Skin epidermis (tissue), 12 donors: ENCODE measurements at regions not wholly inside any gene's neighbourhood (a gene's known extent, or its start where the extent isn't known, plus 50 kb on each side); places are given as distances from the start of the nearest gene placed in this dataset.
"Not testable (repeated sequence)": the region's sequence is repeated elsewhere in the genome, so short reads cannot be mapped to it uniquely, and the experiment has no call there.

ENCODE experiments used
- H3K27ac ChIP-seq, 21 experiments: fragments of 200-600 bp; sonication (generic) in 11 of 21; one replicate each; pipeline ENCODE4 v1.5.0; 2020; ENCODE audit warnings: mild to moderate bottlenecking in 3 of 21, inconsistent platforms in 2 of 21, moderate library complexity in 2 of 21
- H3K4me3 ChIP-seq, 7 experiments: fragments of 200-600 bp; sonication (generic) in 2 of 7; one replicate each; pipeline ENCODE4 v1.5.0; 2020; ENCODE audit warnings: inconsistent platforms in 2 of 7, mild to moderate bottlenecking in 2 of 7, moderate library complexity in 1 of 7

GRCh38 chr14:103228076-103228806 is 105.0 kb downstream of the TNFAIP2 start:
- no peak overlapping the region for H3K27ac ChIP-seq
- no peak overlapping the region for H3K4me3 ChIP-seq

DNA sequence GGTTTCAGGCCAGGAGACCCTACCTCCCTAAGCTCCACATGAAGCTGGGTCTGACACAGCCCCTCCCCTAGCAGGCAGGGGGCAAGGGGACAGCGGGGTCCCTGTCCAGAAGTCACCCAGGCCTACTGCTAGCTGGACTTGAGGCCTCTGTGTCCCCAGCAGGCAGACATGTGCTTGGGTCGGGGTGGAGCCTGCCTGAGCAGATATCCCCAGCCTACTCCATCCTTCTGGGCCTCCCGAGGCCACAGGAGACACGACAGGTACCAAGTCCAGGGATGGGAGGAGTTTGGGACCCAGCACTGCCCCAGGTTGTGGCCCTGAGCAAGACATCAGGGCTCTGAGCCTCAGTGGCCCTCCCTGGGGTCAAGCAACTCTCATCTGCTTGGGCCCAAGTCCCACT is 105.2 kb upstream of the EIF5 start:
- Histone ChIP-seq H3K27ac (no peak overlapping the region), H3K4me3 (no peak overlapping the region)

DNA sequence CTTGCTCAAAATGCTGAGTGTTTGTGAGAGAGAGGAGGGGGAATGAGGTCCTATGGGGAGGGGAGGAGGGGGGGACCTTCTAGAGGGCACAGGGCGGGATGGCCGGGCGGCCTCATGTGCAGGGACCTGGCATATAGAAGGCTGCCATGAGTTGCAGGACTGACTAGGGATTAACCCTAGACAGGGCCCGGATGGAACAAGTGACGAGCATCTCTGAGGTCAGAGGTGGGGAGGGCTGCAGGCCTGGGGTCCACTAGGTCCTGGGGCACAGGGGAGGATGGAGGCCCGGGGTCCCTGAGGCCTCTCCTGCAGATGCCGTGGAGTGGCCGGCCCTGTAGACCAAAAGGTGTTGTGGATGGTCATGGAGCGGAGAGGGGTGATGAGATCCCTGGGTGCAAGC is 104.0 kb upstream of the EIF5 start:
- no peak overlapping the region for H3K27ac ChIP-seq
- H3K4me3 ChIP-seq: no peak overlapping the region

DNA sequence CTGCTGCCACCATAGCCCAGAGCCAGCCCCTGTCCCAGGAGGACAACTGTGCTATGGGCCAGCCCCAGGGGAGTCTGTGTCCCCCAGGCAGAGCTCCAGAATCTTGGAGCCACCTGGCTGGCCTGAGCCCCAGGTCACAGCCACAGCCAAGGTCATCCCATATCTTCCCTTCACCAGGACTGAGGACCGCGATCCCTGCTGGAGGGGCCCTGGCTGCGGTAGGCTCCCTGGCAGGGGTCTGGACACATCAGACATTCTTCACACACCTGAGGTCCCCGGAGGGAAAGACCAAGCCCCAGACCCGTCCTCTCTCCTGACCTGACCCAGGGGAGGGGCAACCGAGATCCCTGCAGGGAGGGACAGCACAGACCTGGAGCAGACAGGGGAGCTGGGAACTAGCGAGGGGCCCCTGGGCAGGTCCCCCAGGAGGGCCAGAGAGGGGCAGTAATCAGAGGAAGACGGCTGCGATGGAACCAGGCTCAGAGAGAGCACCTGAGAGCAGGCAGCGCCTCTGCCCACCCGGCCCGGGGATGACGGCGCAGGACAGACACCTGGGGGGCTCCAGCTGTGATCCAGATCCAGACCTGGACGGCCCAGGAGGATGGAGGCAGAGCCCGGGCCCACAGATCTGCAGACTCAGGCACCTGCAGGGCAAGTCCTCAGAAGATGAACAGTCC is 103.2 kb upstream of the EIF5 start:
- no peak overlapping the region for H3K27ac ChIP-seq
- H3K4me3 ChIP-seq: no peak overlapping the region

- Histone ChIP-seq H3K27ac (no peak overlapping the region), H3K4me3 (no peak overlapping the region)
These were observed 102.5 kb upstream of the EIF5 start for GRCh38 chr14:103231376-103232019.

DNA sequence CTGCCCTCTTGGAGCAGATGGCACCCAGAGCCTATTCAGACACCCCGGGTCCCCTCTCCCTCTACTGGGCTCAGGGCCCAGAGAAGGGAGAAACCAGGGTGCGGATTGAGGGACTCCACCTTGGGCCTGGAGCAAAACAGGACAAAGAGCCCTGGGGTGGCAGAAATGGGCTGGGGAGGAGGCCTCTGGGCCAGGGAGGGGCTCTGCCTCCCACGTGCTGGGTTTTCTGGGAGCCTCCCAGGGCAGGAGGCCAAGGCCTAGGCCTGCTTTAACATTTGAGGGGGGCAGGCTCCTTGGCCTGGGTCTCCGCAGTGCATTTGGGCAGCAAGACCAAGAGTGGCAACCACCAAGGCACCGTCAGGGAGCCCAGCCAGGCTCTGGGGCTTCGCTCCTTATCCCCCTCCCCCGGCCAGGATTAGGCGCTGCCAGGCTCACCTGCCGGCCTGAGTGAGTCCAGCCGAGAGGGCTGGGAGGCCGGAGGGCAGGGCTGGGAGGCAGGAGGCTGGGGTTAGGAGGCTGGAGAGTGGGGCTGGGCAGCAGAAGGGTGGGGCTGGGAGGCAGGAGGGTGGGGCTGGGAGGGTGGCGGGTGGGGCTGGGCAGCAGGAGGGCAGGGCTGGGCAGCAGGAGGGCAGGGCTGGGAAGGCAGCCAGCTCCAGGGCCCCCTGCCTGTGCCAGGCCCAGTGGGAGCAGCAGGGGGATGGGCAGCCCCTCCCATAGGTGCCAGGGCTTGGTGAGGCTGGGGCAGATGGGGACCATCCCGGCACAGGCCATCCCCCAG is 101.8 kb upstream of the EIF5 start:
- peak overlapping the region in 1 of 21 experiments; percentile 40 for H3K27ac ChIP-seq
- no peak overlapping the region for H3K4me3 ChIP-seq

DNA sequence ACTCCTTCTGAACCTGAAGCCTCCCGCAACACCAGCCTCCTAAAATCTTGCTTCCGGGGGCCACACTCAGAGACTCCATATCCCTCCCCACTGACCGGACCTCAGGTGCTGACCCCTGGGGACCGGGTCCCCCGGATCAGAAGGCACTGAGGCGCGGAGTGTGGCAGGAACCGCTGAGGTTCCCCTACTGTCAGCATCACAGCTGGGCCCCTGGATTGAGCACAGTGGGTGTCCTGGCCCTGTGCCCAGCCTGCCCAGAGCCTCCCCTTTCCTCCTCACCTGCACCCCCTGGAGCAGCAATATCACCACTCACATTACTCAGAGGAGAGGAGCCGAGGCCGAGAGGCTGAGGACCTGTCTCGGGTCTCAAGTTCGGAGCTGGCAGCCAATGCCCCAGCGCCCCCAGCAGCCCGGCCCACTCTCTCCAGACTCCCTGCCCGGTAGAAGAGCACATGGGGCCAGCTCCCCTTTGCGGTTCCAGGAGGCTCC is 101.2 kb upstream of the EIF5 start:
- H3K4me3 ChIP-seq: no peak overlapping the region

DNA sequence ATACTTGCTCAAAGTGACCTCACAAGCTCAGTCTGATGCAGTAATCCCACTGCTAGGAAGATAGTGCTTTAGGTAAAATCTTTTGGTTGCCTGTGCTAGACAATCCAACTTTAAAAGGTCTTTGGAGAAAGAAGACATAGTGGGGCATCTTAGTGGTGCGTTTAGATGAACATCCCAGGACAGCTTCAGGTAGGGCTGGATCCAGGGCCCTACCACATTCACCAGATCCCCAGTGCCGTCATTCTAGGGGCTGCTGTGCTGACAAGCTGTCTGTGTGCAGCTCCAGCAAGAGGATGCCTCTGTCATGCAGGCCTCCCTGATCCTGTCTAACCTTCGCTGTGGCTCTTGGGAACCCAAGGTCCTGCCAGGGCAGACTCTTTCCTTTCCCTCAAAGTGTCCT is 100.7 kb upstream of the EIF5 start:
- Histone ChIP-seq H3K27ac (peak overlapping the region in 2 of 21 experiments; percentile 40 to 44), H3K4me3 (no peak overlapping the region)

More for the DNA sequence above, 101.2 kb upstream of the EIF5 start:
- H3K27ac ChIP-seq: peak overlapping the region in 2 of 21 experiments; percentile 40 to 44

DNA sequence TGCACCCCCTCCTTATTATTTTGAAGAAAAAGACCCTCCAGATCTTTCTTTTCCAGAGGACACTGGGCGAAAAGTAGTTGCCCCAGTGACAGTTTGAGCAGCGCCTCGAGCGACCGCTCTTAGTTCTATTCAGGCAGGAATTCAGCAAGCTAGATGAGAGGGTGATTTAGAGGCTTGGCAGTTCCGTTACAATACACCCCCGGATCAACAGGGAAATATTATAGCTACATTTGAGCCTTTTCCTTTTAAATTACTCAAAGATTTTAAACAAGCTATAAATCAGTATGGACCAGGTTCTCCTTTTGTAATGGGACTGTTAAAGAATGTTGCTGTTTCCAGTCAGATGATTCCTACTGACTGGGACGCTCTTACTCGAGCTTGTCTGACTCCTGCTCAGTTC is 99.2 kb upstream of the EIF5 start:
- not testable (repeated sequence) for H3K27ac ChIP-seq

DNA sequence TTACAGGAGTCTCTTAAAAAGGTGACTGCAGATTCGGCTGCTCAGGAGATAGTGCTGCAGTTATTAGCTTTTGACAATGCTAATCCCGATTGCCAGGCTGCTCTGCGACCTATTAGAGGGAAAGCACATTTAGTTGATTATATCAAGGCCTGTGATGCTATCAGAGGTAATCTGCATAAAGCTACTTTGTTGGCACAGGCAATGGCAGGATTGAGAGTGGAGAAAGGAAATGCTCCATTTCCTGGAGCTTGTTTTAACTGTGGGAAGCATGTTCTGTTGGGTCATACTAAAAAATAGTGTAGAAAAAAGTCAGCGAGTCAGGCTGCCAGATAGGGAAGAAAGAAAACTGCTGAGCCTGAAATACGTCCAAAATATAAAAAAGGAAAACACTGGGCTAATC is 98.5 kb upstream of the EIF5 start:
- H3K4me3 ChIP-seq: not testable (repeated sequence)
- peak overlapping the region in 1 of 21 experiments; percentile 17 for H3K27ac ChIP-seq

More for the DNA sequence above, 99.2 kb upstream of the EIF5 start:
- not testable (repeated sequence) for H3K4me3 ChIP-seq

DNA sequence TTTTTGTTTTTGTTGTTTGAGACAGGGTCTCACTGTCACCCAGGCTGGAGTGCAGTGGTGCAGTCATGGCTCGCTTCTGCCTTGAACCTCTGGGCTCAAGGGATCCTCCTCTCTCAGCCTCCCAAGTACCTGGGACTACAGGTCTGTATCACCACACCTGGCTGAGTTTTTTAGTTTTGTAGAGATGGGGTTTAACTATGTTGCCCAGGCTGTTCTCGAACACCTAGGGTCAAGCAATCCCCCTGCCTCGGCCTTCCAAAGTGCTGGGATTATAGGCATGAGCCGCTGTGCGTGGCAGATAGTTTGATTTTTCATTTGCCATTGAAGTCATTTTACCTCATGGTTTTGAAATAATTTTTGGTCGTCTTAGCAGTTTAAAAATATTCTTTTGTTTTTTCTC is 94.3 kb upstream of the EIF5 start:
- Histone ChIP-seq H3K4me3 (no peak overlapping the region), H3K27ac (no peak overlapping the region)

DNA sequence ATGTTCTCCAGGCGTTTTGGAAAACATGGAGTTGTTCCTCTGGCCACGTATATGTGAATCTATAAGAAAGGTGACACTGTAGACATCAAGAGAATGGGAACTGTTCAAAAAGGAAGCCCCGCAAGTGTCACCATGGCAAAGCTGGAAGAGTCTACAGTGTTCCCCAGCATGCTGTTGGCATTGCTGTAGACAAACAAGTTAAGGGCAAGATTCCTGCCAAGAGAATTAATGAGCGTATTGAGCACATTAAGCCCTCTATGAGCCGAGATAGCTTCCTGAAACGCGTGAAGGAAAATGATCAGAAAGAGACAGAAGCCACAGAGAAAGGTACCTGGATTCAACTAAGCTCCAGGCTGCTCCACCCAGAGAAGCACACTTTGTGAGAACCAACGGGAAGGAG is 92.5 kb upstream of the EIF5 start:
- no peak overlapping the region for H3K27ac ChIP-seq

GRCh38 chr14:103243764-103244737 is 90.0 kb upstream of the EIF5 start:
- Histone ChIP-seq H3K4me3 (no peak overlapping the region), H3K27ac (no peak overlapping the region)

More for the DNA sequence above, 92.5 kb upstream of the EIF5 start:
- no peak overlapping the region for H3K4me3 ChIP-seq

DNA sequence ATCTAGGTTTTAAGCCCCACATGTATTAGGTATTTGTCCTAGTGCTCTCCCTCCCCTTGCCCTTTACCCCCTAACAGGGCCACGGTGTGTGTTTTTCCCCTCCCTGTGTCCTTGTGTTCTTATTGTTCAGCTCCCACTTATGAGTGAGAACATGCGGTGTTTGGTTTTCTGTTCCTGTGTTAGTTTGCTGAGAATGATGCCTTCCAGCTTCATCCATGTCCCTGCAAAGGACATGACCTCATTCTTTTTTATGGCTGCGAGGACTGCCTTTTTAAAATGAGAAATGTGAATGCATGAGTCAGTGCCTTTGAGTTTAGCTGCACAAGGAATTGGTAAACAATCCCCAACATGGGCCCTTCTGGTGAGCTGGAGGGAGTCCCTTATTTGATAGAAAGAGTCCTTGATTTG is 88.4 kb upstream of the EIF5 start:
- H3K27ac ChIP-seq, H3K4me3 ChIP-seq: not testable (repeated sequence)

DNA sequence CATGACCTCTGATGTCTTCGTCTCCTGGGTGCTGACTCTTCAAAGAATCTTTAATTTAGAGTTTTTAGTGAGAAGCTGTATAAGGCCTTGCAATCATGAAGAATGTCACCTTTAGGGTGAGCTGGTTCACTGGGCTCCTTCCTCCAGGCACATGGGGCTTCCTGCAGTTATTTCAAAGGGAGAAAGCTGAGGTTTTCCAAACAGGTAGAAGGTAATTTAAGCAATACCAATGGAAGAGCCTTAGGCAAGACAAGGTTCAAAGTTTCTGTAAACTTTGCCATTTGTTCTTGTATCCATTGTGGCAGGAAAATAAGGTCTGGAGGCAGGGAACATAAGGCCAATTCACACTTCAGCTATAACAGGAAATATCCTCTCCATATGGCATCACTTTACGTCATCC is 88.0 kb upstream of the EIF5 start:
- no peak overlapping the region for H3K4me3 ChIP-seq
- no peak overlapping the region for H3K27ac ChIP-seq

GRCh38 chr14:103247169-103247606 is 86.8 kb upstream of the EIF5 start:
- H3K4me3 ChIP-seq: no peak overlapping the region
- H3K27ac ChIP-seq: no peak overlapping the region

DNA sequence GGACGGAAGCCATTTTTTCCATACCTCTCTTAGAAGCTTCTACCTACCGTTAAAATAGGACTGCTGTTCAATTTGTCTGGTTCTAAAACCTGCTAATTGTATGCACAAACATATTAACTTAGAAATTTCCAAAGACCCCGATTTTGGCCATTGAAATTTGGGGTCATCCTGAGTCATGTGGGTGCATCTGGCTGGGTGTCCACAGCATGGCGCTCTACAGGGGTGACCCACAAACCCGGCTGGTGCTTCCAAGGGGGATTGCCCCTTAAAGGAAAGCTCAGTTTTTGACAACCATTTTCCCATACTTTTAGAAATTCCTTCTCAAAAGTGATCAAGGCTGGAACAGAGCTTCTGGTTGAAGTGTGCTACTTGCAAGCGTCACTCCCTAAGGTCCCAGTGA is 83.9 kb upstream of the EIF5 start:
- Histone ChIP-seq H3K27ac (no peak overlapping the region), H3K4me3 (no peak overlapping the region)

GRCh38 chr14:103250874-103251273 is 83.2 kb upstream of the EIF5 start:
- no peak overlapping the region for H3K27ac ChIP-seq

GRCh38 chr14:103255555-103255954 is 78.5 kb upstream of the EIF5 start:
- Histone ChIP-seq H3K4me3 (no peak overlapping the region), H3K27ac (no peak overlapping the region)

More at GRCh38 chr14:103250874-103251273, 83.2 kb upstream of the EIF5 start:
- no peak overlapping the region for H3K4me3 ChIP-seq
